ENCODE measurements at regions not wholly inside any gene's neighbourhood (a gene's known extent, or its start where the extent isn't known, plus 50 kb on each side); places are given as distances from the start of the nearest gene placed in this dataset.

- intact Hi-C loops (cut with micrococcal nuclease): no loop called here
Observed at GRCh38 chr4:15260758-15261157, 167.1 kb upstream of the C1QTNF7 start.

GRCh38 chr4:15262396-15262795 is 165.4 kb upstream of the C1QTNF7 start:
- intact Hi-C loops (cut with micrococcal nuclease): no loop called here

GRCh38 chr4:15270201-15270600 is 157.6 kb upstream of the C1QTNF7 start:
- intact Hi-C loops (cut with micrococcal nuclease): no loop called here

- intact Hi-C loops (cut with micrococcal nuclease): no loop called here
Observed at GRCh38 chr4:15286041-15286440, 141.8 kb upstream of the C1QTNF7 start.

- intact Hi-C loops (cut with micrococcal nuclease): no loop called here
Observed at GRCh38 chr4:15291122-15291521, 136.7 kb upstream of the C1QTNF7 start.

- intact Hi-C loops (cut with micrococcal nuclease): no loop called here
Observed at GRCh38 chr4:15293711-15294110, 134.1 kb upstream of the C1QTNF7 start.

GRCh38 chr4:15294202-15294601 is 133.6 kb upstream of the C1QTNF7 start:
- intact Hi-C loops (cut with micrococcal nuclease): no loop called here

GRCh38 chr4:15294832-15295231 is 133.0 kb upstream of the C1QTNF7 start:
- intact Hi-C loops (cut with micrococcal nuclease): no loop called here

GRCh38 chr4:15295421-15296162 is 132.2 kb upstream of the C1QTNF7 start:
- intact Hi-C loops (cut with micrococcal nuclease): no loop called here

- intact Hi-C loops (cut with micrococcal nuclease): no loop called here
Observed at GRCh38 chr4:15297344-15297743, 130.5 kb upstream of the C1QTNF7 start.

- intact Hi-C loops (cut with micrococcal nuclease): no loop called here
Observed at GRCh38 chr4:15299627-15300026, 128.2 kb upstream of the C1QTNF7 start.

GRCh38 chr4:15303052-15303641 is 124.7 kb upstream of the C1QTNF7 start:
- intact Hi-C loops (cut with micrococcal nuclease): no loop called here

- intact Hi-C loops (cut with micrococcal nuclease): no loop called here
Observed at GRCh38 chr4:15314974-15315373, 112.9 kb upstream of the C1QTNF7 start.

GRCh38 chr4:15317246-15317645 is 110.6 kb upstream of the C1QTNF7 start:
- intact Hi-C loops (cut with micrococcal nuclease): no loop called here

- intact Hi-C loops (cut with micrococcal nuclease): no loop called here
Observed at GRCh38 chr4:15318621-15319348, 109.0 kb upstream of the C1QTNF7 start.

GRCh38 chr4:15320121-15320678 is 107.6 kb upstream of the C1QTNF7 start:
- intact Hi-C loops (cut with micrococcal nuclease): no loop called here

GRCh38 chr4:15322006-15322405 is 105.8 kb upstream of the C1QTNF7 start:
- intact Hi-C loops (cut with micrococcal nuclease): no loop called here

- intact Hi-C loops (cut with micrococcal nuclease): no loop called here
Observed at GRCh38 chr4:15325987-15326386, 101.8 kb upstream of the C1QTNF7 start.

GRCh38 chr4:15327311-15328298 is 100.2 kb upstream of the C1QTNF7 start:
- intact Hi-C loops (cut with micrococcal nuclease): no loop called here

GRCh38 chr4:15331930-15332329 is 95.9 kb upstream of the C1QTNF7 start:
- intact Hi-C loops (cut with micrococcal nuclease): no loop called here

- intact Hi-C loops (cut with micrococcal nuclease): no loop called here
Observed at GRCh38 chr4:15332377-15332776, 95.5 kb upstream of the C1QTNF7 start.

Measured in T-helper 1 cell treated with Interleukin-12 subunit alpha and Interleukin-12 subunit beta and Interleukin-4 antibody, amounts not matched to agents 30 ng/mL and 1 ng/mL, for 36 hours (primary cell).